Dendritic cell treated with granulocyte-macrophage colony-stimulating factor and Interleukin-4, amounts not matched to agents 40 ng/mL and 50 ng/mL, for 4 days (primary cell): ENCODE measurements at regions not wholly inside any gene's neighbourhood (a gene's known extent, or its start where the extent isn't known, plus 50 kb on each side); places are given as distances from the start of the nearest gene placed in this dataset.

ENCODE experiments used
- H3K27ac Mint-ChIP-seq: one replicate; pipeline ENCODE4 v1.8.0; 2022; ENCODE audit warnings: mild to moderate bottlenecking, mixed read lengths
- H3K27me3 Mint-ChIP-seq: one replicate; pipeline ENCODE4 v1.8.0; 2022; ENCODE audit warnings: mild to moderate bottlenecking, mixed read lengths
- H3K36me3 Mint-ChIP-seq: one replicate; pipeline ENCODE4 v1.8.0; 2022; ENCODE audit warnings: low read depth, mixed read lengths
- H3K4me1 Mint-ChIP-seq: one replicate; pipeline ENCODE4 v1.8.0; 2022; ENCODE audit warnings: low read depth, mixed read lengths
- H3K4me3 Mint-ChIP-seq: one replicate; pipeline ENCODE4 v1.8.0; 2022; ENCODE audit warnings: mild to moderate bottlenecking, moderate library complexity, mixed read lengths
- H3K9me3 Mint-ChIP-seq: one replicate; pipeline ENCODE4 v1.8.0; 2022; ENCODE audit warnings: mixed read lengths
- intact Hi-C: fragments of 100-400 bp; cut with micrococcal nuclease; formaldehyde crosslinking; loops from one replicate; pipeline ENCODE4 v1.15.0; 2022

DNA sequence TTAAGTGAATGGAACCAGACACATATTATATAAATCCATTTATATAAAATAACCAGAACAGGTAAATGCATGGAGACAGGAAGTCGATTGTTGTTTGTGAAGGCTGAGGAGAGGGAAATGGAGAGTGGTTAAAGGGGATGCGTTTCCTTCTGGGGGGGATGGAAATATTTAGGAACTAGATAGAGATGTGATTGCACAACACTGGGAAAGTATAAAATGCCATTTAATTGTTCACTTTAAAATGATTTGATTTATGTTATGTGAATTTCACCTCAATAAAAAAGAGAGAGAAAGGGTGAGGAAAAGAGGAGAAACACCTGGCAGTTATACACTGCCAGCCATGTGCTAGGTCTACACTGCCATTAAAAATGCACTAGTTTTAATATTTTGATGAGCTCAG lies 312.6 kb downstream of the CD83 start:
- Mint-ChIP-seq H3K9me3 (no peaks in the 10 kb centered on the region), H3K27me3 (no peaks in the 10 kb centered on the region), H3K36me3 (no peaks in the 10 kb centered on the region), H3K4me3 (no peak overlapping the region), H3K27ac (no peak overlapping the region), H3K4me1 (peaks cover 5% of the 10 kb centered on the region)
- intact Hi-C loops = no loop called here

DNA sequence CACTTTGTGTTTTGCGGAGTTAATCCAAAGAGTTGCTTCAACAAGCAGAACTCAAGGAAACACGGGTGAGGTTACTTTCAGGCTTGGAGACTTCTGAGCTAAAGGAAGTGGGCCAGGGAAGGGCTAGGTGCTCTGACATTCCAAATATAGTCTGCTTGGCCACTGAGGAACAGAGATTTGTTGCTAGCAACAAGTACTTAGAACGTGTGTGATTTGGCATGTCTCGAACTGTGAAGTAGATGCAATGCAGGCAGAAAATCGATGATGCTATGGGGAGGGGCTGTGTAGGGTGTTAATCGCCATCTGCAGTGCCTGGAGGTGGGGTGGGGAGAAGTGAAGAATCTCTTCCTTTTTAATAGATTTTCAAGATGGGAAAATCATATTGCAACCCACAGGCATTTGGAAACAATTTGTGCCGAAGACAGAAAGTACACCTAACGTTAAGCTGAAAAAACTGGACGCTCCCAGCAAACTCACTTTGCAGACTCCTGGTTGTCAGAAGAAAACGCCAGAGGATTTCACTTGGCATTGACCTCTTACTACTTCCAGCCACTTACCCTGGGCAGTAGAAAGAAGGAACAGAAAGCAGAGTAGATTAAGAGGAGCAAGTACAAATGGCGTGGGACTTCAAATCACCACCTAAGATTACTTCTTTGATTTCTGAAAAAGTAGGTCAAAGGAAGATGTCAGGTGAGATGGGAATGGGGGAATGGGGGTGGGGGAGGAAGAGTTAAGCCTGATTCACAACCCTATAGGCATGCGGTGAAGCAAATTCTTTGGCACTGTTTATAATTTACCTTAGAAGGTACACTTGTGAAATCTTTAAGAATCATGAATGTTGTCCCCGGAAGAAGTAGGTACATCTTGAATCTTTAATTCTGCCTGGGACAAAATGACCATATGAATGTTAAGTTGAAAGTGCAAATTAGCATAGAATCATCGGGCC lies 314.1 kb downstream of the CD83 start:
- Mint-ChIP-seq H3K4me1 (peaks cover 5% of the 10 kb centered on the region), H3K36me3 (no peaks in the 10 kb centered on the region), H3K4me3 (no peak overlapping the region), H3K9me3 (no peaks in the 10 kb centered on the region), H3K27me3 (no peaks in the 10 kb centered on the region), H3K27ac (no peak overlapping the region)
- intact Hi-C loops = no loop called here

DNA sequence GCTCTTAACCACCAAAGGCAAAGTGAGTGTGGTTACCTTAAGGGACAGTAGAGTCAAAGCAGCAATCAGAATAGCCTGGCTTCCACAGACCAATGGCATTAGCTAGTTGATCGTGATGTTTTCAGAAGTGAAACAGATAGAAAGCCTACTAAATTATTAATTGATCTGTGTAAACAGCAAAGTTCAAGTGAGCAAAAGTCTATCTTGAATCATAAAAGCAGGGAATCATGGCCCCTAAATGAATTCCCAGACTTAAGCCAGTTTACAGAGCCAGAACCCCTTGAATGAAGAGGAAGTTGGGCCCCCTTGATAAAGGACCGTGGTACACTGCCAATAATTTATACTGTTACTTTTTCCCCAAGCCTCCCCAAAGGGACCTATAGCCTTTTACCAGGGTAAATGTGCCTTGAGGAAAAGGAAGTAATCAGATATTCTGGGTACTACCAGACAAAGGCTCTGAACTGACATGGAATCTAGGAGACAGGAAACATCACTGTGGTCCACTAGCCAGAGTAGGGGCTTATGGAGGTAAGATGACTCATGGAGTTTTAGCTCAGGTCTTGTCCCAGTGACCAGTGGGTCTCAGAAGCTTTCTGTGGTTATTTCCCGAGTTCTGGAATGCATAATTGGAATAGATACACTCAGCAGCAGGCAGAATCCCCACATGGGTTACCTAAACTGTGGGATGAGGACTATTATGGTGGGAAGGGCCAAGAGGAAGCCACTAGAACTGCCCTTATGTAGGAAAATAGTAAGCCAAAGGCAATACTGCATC lies 317.5 kb downstream of the CD83 start:
- Mint-ChIP-seq H3K27me3 (no peaks in the 10 kb centered on the region), H3K4me3 (no peak overlapping the region), H3K9me3 (no peaks in the 10 kb centered on the region), H3K36me3 (no peaks in the 10 kb centered on the region), H3K4me1 (peaks cover 4% of the 10 kb centered on the region), H3K27ac (no peak overlapping the region)
- intact Hi-C loops = no loop called here

DNA sequence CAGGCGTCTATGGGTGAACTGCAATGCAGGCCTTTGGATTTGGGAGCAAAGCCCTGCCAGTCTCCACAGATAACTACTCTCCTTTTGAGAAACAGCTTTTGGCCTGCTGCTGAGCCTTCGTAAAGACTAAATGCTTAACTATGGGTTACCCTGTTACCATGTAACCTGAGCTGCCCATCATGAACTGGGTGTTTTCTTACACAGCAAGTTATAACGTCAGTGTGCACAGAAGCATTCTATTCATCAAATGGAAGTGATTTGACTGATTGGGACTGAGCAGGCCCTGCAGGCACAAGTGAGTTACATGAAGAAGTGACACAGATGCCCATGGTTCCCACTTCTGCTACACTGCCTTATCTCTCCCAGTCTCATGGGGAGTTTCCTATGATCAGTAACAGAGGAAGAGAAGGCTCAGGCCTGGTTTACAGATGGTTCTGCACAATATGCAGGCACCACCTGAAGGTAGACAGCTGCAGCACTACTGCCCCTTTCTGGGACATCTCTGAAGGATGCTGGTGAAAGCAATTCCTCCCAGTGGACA lies 319.1 kb downstream of the CD83 start:
- H3K9me3 Mint-ChIP-seq = no peaks in the 10 kb centered on the region
- no peak overlapping the region for H3K4me3 Mint-ChIP-seq
- H3K27ac Mint-ChIP-seq = no peak overlapping the region
- intact Hi-C loops = no loop called here
- H3K36me3 Mint-ChIP-seq = no peaks in the 10 kb centered on the region
- no peaks in the 10 kb centered on the region for H3K4me1 Mint-ChIP-seq
- H3K27me3 Mint-ChIP-seq = peaks cover 5% of the 10 kb centered on the region

DNA sequence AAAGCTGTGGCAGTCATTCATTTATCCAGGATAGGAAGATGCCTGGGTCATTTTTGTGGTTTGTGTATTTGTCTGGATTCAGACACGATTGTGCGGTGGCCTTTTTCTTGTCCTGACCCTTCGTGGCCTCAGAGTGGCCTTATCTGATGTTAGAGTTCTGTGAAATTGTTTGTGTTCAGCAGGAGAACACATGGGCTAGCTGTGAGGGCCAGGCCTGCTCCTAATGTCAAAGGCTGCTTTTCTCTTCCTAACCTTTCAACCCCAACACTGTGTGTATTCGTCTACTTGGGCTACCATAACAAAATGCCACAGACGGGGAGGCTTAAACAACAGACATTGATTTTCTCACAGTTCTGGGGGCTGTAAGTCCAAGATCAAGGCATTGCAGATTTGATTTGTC lies 321.8 kb downstream of the CD83 start:
- H3K36me3 Mint-ChIP-seq = no peaks in the 10 kb centered on the region
- H3K4me1 Mint-ChIP-seq = no peaks in the 10 kb centered on the region
- no peak overlapping the region for H3K27ac Mint-ChIP-seq
- H3K9me3 Mint-ChIP-seq = no peaks in the 10 kb centered on the region
- intact Hi-C loops = no loop called here
- no peak overlapping the region for H3K4me3 Mint-ChIP-seq
- H3K27me3 Mint-ChIP-seq = peaks cover 14% of the 10 kb centered on the region

DNA sequence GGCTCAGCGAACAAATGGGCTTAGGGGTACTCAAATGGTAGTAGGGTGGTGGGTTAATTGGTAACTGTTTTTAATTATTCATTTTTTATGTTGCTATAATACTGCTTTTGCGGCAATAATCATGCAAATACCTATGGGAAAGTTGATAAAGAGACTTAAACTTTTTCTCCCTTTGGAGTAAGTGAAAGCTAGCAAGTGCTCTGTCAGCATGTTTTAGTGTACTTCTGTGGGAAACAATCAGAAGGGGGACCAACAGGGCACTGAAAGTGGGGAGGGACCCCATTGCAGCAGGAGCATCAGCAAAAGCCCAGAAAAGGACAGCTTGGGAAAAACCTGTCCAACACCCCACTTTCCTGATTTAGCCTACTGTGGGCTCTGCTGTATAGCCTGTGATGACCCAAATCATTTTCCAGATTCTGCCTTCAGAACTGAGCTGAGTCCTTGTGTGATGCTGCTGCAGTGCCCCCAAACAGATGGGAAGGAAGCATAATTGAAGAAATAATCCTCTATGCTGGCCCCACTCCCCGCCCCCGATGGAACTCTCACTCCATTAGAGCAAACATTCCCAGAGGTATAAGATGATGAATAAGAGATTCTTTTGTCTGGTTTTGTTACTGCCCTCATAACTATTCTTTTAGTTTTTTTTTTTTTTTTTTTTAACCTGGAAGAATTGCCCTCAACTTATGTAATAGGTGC lies 322.8 kb downstream of the CD83 start:
- Mint-ChIP-seq H3K4me3 (no peak overlapping the region), H3K9me3 (no peaks in the 10 kb centered on the region), H3K27ac (no peak overlapping the region), H3K27me3 (peaks cover 14% of the 10 kb centered on the region), H3K4me1 (no peaks in the 10 kb centered on the region), H3K36me3 (no peaks in the 10 kb centered on the region)
- intact Hi-C loops = no loop called here

DNA sequence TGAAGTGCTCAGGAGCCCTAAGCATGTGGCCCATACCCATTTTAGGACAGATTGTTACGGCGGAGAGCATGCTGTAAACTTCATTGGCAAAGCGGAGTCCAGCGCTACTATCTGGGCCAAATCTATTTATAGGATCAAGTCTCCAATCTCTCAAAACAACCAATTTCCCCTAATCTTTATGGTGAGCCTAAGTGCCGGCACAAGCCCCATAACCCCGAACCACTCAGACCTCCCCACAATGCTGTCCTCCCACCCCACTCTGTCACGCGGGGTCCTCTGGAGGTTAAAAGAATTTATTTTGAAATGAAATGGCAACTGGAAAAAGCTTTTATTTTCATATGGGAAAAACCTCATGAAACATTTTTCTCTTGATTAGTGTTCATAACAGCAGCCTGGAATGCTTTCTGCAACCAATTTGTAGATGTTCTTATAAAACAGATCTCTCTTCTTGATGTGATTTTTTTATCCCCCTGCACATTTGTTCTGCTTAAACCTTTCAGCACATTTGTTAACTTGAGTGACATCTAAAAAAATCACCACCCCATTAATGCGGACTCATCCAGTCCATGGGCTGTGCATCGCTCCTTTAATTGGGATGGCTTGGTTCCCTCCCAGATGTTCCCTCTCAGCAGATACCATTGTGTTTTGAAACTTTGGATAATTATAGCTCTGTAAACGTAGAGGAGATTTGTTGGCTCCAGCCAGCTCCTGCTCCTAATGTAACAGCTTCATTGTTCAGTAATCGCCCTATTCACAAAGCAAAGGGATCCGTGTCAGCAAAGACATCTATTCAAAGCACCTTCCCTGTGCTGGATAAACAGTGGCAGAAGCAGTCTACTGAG lies 323.6 kb downstream of the CD83 start:
- no peaks in the 10 kb centered on the region for H3K36me3 Mint-ChIP-seq
- no peak overlapping the region for H3K4me3 Mint-ChIP-seq
- intact Hi-C loops = no loop called here

DNA sequence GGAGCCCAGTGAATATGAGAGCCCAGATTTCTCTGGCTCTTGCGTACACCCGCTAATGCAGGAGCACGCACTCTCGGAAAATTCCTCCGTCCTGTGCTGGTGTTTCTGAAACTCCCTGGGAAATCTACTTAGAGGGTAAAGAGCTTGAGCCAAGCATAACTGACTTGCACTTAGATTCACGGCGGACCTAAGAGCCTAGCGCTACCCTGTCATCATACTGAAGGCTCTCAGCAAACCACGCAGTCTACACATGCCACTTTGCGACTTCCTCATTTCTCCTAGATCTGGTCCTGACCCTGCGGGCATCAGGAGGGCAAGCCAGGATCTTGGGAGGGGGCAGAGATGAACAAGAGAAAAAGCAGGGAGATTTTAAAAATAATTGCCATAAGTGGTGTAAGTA lies 324.7 kb downstream of the CD83 start:
- Mint-ChIP-seq H3K27me3 (peaks cover 14% of the 10 kb centered on the region), H3K27ac (no peak overlapping the region), H3K4me1 (no peaks in the 10 kb centered on the region), H3K36me3 (no peaks in the 10 kb centered on the region), H3K9me3 (no peaks in the 10 kb centered on the region), H3K4me3 (no peak overlapping the region)
- intact Hi-C loops = no loop called here

More for the DNA sequence above, 323.6 kb downstream of the CD83 start:
- no peaks in the 10 kb centered on the region for H3K9me3 Mint-ChIP-seq
- peaks cover 14% of the 10 kb centered on the region for H3K27me3 Mint-ChIP-seq
- H3K4me1 Mint-ChIP-seq = no peaks in the 10 kb centered on the region
- no peak overlapping the region for H3K27ac Mint-ChIP-seq

DNA sequence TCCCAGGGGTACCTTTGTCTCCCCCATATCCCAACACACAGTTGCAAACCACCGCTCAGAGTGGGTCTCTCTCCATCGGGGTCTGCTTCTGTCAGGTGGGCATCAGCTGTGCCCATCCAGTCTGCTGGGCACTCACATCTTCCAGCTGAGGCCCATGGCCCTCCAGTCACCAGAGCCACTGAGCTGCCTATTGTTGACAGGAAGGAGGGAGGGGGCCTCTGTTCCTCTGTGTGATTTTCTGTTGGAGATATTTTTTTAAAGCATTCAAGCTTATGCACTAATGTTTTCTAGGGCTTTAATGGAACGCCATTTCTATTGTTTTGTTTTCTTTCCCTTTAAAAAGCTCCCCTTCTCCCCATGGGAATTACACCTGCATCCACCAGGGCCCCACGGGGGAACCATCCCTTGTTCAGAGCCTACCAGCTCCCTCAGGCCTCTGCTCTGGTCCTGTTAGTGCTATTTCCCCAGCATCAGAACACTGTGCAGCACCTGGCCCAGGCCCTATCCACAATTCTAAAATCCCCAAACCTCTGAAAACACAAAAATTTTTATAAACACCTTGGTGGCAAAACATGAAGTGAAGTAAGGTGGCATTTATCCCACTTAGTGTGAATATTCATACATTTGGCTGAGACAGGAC lies 326.2 kb downstream of the CD83 start:
- intact Hi-C loops = no loop called here
- H3K27me3 Mint-ChIP-seq = peaks cover 14% of the 10 kb centered on the region
- H3K9me3 Mint-ChIP-seq = peaks cover 9% of the 10 kb centered on the region
- H3K4me1 Mint-ChIP-seq = no peaks in the 10 kb centered on the region
- H3K4me3 Mint-ChIP-seq = no peak overlapping the region
- no peak overlapping the region for H3K27ac Mint-ChIP-seq
- no peaks in the 10 kb centered on the region for H3K36me3 Mint-ChIP-seq

DNA sequence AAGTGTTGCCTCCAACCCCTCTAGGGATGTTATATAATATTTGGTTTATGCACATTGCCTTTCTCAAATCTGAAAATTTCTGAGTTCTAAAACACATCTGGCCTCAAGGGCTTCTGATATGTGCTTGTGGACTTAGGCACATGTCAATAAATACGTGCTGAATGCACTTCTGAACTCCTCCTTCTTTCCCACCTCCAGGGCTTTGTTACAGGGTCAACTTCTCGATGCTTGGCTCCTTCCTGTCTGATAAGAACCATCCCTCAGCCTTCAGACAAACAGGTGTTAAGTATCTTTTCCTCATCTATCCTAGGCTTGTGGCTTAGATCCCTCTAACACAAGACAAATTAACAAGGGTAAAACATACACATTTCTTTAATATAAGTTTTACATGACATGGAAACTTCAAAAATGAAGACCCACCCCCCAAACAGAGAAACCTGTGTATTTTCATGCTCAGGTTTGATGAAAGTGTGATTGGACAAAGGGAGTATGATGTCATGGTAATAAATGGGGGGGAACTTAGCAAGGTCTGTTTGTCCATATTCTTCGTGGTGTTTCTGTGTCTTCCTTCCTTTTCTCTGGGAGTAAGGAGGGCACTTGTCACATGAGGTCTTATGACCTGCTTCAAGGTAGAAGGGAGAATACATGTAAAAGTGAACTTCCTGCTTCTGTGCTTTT lies 326.9 kb downstream of the CD83 start:
- H3K27ac Mint-ChIP-seq = no peak overlapping the region
- H3K27me3 Mint-ChIP-seq = peaks cover 14% of the 10 kb centered on the region
- peaks cover 9% of the 10 kb centered on the region for H3K9me3 Mint-ChIP-seq
- intact Hi-C loops = no loop called here
- H3K4me1 Mint-ChIP-seq = no peaks in the 10 kb centered on the region
- H3K36me3 Mint-ChIP-seq = no peaks in the 10 kb centered on the region
- no peak overlapping the region for H3K4me3 Mint-ChIP-seq

DNA sequence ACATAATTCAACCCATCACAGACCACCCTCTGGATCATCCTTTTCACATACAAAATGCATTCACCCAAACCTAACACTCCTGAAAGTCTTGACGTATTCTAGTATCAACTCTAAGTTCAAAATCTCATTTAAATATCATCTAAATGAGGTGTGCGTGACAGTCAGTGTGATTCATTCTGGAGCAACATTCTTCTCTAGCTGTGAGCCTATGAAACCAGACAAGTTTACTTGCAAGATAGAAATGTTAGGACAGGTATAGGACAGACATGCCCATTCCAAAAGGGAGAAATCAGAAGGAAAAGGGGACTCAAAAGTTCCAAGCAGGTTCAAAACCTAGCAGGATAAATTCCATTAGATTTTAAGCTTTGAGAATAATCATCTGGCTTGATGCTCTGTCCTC lies 329.7 kb downstream of the CD83 start:
- Mint-ChIP-seq H3K4me1 (peaks cover under 1% of the 10 kb centered on the region), H3K27me3 (peaks cover 6% of the 10 kb centered on the region), H3K4me3 (no peak overlapping the region), H3K27ac (no peak overlapping the region), H3K36me3 (no peaks in the 10 kb centered on the region), H3K9me3 (peaks cover 9% of the 10 kb centered on the region)
- intact Hi-C loops = no loop called here

DNA sequence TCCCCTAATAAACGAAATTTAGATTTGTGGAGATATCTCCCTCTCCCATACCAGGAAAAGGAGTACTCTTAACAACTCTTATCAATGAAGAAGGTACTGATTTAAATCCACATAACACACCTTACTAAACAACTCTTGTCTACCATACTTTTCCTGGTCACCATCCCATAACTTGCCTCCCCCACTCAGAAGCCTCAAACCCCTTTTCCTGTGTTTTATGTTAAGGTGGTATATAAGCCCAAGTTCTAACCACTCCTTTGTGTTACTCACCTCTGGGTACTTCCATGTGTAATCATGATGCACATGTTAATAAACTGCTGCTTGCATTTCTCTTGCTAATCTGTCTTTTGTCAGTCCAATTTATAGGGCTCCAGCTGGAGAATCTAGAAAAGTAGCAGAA lies 330.7 kb downstream of the CD83 start:
- Mint-ChIP-seq H3K4me1 (peaks cover 11% of the 10 kb centered on the region), H3K27ac (no peak overlapping the region), H3K9me3 (peaks cover 9% of the 10 kb centered on the region), H3K27me3 (peaks cover 9% of the 10 kb centered on the region), H3K36me3 (no peaks in the 10 kb centered on the region), H3K4me3 (no peak overlapping the region)
- intact Hi-C loops = no loop called here
